Left renal pelvis (tissue), 4 donors: ENCODE measurements at regions not wholly inside any gene's neighbourhood (a gene's known extent, or its start where the extent isn't known, plus 50 kb on each side); places are given as distances from the start of the nearest gene placed in this dataset.
"Not testable (repeated sequence)": the region's sequence is repeated elsewhere in the genome, so short reads cannot be mapped to it uniquely, and the experiment has no call there.

Experiments used
- DNase-seq, 4 donors: peaks; one replicate each; pipeline ENCODE4 v3.0.0-alpha.2; 2013; ENCODE audit warnings: low read depth in 4 of 4, low spot score in 3 of 4

DNA sequence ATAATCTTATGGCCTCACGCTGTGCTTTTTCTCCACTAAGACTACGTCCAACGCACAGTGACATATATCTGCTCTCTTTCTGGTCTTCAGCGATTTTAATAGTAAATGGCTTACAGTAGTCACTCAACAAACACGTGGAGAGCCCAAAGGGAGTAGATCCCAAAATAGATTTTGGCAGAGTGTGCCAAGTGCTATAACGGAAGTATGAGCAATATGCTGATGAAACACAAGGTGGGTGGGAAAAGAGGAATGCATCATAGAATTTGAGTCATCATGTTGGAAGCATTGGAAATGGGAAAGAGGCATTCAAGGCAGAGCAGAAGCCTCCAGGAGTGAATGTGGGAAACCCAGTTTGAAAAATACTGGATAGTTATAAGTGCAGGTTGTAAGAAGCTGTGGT is 129.1 kb upstream of the LDB2 start:
- no peak for DNase-seq

DNA sequence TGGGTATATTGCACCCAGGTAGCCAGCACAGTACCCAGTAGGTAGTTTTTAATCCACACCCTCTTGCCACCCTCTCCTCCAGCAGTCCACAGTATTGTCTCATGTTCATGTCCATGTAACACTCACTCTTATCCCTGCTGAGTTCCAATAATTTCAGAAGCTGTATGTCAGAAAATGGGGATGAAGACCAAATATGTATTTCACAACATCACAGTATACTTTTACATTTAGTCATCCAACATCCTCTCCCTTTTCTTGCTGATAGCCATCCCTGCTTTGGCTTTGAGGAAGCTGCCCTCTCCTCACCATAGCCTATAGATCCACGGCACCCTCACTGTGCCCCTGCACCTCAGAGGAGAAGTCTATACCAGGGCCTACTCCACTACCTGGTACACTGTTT is 126.0 kb upstream of the LDB2 start:
- DNase-seq: no peak

DNA sequence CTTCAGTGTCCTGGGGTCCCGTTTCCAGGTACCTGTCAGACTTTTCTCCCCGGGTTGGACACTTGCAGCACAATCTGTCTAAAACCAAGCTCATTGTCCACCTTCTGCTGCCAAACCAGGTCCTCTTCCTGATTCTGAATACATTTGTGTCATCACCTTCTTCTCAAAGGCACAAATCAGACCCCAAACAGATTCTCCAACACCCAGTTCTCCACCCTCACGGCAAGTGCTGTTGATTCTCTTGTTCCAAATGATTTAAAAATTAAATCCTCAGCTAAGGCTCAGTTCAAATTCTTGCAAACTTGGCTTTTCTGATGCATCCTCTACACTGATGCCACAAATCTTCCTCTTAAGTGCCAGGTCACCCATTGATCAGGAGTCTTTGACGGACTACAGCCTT is 122.5 kb upstream of the LDB2 start:
- DNase-seq: no peak

DNA sequence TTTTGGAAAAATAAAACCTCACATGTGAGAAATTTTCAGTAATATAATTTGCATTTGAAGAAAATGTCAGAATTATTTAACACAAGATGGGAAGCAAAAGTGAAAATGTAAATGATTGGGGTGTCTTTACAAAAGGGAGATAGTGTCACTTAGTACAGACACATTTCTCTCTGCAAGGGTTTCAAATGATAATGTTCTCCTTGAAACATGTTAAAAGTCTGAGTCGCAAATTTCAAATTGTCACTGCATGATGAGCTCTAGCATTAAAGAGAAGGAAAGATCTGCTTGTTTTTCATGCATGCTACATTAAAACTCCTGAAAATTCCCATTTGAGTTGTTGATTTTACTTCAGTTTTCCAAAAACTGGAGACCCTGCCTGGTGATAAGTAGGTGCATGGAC is 122.0 kb upstream of the LDB2 start:
- DNase-seq: no peak

DNA sequence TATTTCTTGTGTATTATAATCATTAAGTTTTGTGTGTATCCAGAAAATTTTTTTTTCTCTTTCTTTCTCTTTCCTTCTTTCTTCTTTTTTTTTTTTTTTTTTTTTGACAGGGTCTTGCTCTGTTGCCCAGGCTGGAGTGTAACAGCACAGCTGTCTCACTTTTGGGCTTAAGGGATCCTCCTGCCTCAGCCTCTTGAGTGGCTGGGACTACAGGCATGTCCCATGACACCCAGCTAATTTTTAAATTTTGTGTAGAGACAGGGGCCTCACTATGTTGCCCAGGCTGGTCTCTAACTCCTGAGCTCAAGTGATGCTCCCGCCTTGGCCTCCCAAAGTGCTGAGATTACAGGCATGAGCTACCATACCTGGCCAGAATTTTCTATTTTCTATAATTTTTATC is 120.2 kb upstream of the LDB2 start:
- not testable (repeated sequence) for DNase-seq

DNA sequence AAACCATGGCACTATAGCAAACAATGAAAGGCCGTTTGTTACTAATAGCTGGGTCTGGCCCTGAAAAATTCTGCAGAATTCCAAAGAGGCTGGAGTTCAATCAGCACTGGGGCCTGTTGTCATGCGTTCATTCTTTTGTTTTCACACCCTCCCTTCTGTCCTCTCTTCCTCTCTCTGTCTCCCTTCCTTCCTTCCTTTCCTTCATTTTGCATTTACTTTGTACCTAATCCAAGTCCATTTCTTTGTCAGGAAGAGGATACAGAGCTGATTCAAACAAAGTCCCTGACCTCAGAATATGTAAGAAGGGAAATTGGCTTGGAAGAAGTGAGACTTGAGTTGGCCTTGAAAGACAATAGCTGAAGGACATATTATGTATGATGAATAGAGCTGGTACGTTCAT is 119.6 kb upstream of the LDB2 start:
- no peak for DNase-seq

DNA sequence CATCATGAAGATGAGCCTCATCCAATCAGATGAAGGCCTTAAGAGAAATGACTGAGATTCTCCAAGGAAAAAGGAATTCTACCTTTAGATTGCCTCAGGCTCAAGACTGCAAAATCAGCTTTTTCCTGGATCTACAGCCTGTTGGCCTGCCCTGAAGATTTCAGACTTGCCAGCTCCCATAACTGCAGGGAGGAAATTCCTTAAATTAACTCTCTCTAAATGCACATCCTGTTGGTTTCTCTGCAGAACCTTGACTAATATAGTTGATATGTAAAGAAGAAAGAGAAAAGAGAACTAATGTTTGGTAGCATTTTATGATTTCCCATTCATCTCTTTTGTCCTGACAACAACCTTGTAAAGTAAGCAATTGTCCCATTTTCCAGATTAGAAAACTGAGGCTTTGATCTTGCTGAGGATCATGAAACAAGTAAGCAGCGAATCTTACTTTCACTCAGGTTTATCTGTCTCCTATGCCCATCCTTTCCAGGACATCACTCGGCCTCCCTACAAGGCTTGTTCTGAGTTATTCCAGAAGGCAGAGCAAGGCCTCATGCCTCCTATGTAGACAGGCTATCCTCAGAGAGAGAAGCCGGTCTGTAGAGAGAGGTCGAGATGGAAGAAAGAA is 115.0 kb upstream of the LDB2 start:
- no peak for DNase-seq

DNA sequence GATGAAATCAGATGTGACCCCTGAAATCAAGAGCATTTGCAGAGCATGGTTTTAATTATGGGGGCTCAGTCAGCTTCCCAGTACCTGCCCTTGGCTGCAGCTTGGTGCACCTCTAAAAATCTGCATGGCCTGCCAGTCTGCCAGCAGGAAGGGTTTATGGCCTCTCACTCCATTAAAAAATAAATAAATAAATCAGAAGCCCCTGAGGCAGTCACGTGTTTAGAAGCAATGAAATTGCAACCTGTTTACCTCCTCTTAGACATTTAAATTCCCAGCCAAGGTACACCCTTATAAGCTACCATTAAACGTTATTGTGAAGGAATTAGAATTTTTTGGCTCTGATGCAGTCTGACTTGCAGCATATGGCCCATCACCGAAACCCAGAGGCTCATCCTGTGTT is 114.0 kb upstream of the LDB2 start:
- no peak for DNase-seq

DNA sequence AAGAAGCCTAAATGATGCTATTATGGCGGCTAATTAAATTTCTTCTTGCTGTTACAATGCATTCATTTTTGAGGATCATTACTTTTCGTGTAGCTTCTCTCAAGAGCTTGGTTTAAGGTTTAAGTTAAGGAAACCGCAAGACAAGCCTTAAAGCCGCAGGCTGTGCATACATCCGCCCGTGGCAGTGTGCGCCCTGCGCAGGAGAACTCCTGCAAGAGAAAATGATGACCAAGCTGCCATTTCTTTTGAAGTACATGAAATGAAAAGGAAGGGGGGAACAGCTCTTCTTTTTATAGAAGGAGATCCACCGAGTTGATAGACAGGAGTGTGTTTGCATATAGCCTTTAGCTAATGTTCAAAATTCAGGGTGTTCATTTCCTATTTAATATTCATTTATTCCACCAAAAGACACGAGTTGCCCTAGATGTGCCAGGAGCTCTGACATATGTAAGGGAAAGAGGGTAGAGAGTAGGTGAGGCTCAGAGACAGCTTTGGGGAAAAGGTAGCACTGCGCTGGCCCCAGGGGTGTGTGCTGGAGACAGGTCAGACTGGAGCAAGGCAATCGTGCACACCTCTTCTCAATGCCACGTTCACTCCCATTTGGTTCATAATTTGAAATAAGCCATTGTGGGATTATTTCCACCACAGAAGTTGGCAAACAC is 112.1 kb upstream of the LDB2 start:
- DNase-seq: no peak

DNA sequence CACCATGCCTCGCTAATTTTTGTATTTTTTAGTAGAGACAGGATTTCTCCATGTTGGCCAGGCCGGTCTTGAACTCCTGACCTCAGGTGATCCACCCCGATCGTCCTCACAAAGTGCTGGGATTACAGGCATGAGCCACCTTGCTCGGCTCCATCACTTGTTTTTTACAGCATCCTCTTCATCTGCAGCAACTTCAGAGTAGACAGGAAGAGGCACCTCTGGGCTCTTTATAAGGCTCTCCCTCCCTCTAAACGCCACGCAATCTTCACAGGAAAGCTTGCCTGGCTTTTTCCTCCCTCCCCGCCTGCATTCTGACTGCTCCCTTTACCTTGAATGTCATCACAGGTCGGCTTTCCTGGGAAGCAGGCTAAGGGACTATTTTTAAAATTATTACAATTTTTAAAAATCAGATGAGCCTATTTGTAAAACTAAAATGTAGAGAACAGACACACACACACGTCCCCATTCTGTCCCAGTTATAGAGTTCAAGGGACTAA is 111.5 kb upstream of the LDB2 start:
- no peak for DNase-seq

DNA sequence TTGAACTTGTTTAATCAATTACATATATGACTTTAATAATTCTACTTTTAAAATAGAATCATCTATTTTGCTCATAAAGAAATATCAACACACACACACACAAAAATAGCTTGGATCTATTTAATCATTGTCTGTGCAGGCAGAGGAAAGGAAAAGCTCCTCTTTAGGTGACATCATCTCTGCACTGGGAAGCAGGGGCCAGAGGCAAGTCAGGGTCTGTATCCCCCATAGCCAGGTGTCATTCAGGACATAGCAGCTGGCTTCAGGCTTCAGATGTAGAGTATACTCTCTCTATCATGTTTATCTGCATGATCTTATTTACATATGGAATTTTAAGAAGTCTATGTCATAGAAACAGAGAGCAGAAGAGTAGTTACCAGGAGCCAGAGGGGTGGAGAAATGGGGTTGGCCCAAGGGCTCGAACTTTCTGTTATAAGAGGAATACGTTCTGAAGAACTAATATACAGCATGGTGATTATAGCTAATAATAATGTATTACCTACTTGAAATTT is 110.4 kb upstream of the LDB2 start:
- no peak for DNase-seq

DNA sequence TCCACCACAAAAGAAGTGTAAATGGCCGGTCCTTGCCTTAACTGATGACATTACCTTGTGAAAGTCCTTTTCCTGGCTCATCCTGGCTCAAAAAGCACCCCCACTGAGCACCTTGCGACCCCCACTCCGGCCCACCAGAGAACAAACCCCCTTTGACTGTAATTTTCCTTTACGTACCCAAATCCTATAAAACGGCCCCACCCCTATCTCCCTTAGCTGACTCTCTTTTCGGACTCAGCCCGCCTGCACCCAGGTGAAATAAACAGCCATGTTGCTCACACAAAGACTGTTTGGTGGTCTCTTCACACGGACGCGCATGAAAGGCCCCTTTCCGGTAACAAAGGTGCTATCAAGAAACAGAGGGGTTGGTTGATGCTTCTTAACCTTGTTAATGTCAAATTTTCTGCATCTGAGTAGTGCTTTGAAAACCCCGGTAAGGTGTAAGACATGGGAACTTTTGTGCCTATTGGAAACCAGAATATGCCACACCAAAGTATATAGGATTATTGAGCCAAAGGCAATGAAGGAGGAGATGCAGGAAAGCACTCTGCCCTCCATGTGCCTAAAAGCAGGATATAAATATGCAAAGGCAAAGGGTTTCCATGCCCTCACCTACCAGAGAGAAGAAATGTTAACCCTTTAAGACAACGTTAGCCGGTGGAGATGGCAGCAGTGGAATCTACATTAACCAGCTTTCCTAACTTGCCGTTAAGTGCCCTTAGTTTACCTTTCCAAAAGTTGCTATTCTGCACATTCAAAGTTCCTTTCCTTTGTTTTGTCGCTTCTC is 105.4 kb upstream of the LDB2 start:
- not testable (repeated sequence) for DNase-seq

DNA sequence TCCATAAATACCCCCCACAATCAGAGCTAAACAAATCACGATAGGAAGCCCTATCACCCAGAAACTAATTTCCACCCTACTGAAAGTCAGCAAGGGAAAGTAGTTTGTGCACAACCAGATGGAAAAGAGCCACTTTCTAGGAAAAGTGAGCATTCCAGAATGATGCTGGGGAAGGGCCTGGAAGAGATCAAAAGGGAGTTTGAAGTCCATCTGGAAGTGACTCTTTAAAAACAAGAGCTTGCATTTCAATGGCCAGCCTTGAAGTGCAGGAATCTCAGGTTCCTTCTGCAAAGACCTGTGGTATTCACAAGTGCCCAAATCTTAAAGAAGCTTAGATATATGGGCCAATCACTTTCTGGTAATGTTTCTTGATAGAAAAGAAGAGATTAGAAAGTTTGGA is 97.0 kb upstream of the LDB2 start:
- DNase-seq: no peak

DNA sequence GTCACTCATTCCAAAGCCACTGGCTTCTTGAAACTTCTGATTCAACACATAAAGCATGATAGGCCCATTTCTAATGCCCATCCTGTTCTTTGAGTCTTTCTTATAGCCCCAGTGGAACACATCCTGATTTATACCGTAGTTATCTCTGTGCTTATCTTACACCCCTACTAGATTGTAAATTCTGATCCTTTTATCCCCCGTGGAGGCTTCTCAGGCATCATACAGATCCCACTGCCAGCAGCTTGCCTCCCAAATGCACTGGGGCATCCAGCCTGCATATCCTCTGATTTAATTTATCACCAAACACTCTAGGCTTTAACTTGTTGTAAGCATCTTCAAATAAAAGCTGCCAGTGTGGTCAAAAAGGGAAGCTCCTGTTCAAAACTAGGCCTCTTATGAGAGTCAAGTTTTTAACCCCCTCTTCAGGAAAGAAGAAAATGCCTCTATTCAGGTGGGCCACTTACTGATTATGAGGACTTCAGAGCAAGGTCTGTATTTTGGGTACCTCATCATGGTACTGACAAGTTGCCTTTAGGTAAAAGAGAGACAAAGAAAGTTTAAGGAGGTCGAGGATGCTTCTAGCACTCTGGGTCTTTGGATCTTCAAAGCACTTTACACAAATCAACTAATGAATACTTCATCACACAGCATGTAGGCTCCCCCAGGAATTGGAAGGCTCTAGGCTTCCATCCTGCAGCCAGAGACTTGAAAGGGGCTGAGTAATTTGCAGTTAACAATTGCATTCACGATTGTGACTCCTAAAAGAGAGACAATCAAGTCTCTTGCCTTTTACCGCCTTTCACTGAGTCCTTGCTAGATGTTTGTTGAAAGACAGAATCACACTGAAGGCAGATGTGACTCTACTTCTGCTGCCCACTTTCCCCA is 95.8 kb upstream of the LDB2 start:
- no peak for DNase-seq

DNA sequence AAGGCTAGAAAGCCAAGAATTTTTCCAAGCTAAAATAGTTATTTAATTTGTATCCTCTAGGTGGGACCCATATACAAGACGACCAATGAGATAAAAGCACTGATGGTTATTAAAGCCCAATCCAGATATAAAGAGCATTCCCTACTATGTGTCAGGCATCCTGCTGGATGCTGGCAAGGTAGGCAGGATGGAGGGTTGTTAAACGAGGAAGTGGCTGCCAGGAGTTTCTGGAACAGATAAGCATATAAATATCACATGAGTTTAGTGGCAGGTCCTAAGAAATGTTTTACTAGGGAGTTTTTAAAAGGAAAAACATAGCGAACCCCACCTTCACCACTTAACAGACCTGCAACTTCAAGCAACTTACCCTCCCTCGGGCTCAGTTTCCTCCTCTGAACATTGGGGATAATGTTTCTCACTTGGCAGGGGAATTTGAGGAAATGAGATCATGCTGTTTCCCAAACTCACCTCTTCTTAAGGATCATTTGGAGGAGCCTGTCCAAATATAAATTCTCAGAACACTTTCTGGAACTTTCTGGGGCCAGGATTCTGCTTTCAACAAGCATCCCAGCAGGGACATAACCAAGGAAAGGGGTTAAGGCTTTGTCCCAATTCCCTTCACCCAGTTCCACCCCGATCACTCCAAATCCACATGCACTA is 94.3 kb upstream of the LDB2 start:
- no peak for DNase-seq

DNA sequence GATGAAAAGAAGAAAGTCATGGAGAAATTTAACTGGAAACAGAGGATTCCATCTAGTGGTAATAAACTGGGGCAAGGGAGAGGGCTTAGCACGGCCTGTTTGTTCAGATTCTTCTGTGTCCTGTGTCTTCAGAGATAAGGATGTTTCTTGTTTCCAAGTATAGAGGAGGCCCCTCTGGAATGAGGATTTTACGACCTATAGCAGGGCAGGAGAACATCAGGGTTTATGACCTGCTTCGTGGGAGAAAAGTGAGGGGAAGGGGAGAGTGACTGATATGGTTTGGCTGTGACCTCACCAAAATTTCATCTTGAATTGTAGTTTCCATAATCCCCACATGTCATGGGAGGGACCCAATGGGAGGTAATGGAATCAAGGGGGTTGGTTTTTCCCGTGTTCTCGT is 93.0 kb upstream of the LDB2 start:
- DNase-seq: no peak

DNA sequence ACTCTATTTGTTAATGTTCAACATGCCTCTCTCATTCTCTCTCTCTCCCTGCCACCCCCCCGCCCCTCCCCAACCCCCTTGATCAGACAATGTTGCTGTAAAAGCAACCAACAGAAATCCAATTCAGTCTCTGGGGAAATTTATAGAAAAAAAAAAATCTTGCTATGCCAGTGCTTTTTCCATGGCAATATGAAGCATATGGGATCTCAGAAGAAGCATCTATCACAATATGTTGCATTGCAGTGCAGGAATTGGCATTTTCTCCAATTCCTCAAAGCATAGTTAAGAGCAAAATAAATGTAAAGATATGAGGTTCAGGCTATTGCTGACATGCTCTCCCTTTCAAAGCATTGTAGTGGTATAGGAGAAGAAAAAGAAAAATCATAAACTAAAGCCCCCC is 90.9 kb upstream of the LDB2 start:
- no peak for DNase-seq

DNA sequence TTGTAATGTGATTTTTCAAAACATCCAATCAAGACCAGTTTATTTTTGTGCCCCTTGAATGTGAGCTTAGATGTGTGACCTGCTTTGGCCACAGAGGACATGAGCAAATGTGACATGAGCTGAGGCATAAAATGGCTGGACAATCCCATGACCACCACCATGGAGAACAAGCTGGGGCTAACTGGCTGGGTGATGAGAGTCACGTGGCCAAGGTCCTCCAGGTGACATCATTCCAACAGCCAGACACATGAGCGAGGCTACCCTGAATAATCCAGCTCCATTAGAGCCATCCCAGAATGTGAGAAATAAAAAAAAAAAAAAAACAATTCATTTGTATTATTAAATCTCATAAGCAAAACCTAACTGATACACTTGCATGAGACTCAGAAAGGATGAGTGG is 90.4 kb upstream of the LDB2 start:
- no peak for DNase-seq

DNA sequence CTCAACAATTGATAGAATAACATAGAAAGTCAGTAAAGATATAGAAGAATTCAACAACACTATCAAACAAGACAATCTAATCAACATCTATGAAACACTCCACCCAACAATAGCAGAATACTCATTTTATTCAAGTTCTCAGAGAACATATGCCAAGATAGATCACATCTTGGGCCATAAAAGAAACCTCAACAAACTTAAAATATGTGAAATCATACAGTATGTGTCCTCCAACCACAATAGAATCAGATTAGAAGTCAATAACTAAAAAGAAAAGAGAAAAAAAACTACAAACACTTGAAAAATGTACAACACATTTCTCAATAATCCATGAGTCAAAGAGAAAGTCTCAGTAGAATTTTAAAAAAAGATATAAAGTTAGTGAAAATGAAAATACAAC is 78.6 kb upstream of the LDB2 start:
- no peak for DNase-seq

DNA sequence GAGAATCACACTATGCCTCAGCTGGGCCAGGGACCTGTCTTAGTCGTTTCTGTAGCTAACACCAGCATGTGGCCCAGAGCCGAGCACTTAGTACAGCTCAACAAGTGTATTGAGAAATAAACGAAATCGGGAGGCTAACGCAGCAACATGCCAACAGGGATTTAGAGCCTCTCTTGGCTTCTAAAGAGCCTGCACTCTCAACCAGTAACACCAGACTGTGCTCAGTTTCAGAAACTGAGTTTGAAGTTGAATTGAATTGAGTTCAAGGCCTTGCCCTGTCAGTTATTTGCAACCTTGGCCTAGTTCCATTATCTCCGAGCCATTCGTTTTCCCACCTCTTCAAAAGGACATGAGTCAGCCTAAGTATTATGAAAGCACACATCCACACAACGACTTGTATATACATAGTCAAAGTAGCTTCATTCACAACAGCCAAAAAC is 71.3 kb upstream of the LDB2 start:
- no peak for DNase-seq
